PC-9 (cell line): ENCODE measurements at regions not wholly inside any gene's neighbourhood (a gene's known extent, or its start where the extent isn't known, plus 50 kb on each side); places are given as distances from the start of the nearest gene placed in this dataset.

Source experiments
- EZH2 ChIP-seq: fragments of 200-600 bp; sonication (generic); IDR thresholded peaks from 2 replicates; pipeline ENCODE4 v1.8.0; 2017; ENCODE audit warnings: antibody characterized with exemption, low read depth
- TF ChIP-seq, protein P1 (sequence below): fragments of 200-600 bp; sonication (generic); conservative IDR thresholded peaks from 2 replicates; pipeline ENCODE4 v1.6.1; 2017; ENCODE audit warnings: mixed run types, antibody characterized with exemption, mild to moderate bottlenecking, moderate library complexity

GRCh38 chr4:111633663-111634266 is 511.5 kb upstream of the FAM241A start:
- TF ChIP-seq, protein P1, sequence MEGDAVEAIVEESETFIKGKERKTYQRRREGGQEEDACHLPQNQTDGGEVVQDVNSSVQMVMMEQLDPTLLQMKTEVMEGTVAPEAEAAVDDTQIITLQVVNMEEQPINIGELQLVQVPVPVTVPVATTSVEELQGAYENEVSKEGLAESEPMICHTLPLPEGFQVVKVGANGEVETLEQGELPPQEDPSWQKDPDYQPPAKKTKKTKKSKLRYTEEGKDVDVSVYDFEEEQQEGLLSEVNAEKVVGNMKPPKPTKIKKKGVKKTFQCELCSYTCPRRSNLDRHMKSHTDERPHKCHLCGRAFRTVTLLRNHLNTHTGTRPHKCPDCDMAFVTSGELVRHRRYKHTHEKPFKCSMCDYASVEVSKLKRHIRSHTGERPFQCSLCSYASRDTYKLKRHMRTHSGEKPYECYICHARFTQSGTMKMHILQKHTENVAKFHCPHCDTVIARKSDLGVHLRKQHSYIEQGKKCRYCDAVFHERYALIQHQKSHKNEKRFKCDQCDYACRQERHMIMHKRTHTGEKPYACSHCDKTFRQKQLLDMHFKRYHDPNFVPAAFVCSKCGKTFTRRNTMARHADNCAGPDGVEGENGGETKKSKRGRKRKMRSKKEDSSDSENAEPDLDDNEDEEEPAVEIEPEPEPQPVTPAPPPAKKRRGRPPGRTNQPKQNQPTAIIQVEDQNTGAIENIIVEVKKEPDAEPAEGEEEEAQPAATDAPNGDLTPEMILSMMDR = no peak
- TF ChIP-seq EZH2 = no peak
